ENCODE measurements at regions not wholly inside any gene's neighbourhood (a gene's known extent, or its start where the extent isn't known, plus 50 kb on each side); places are given as distances from the start of the nearest gene placed in this dataset.

GRCh38 chr10:128221807-128222206 lies 95.6 kb upstream of the MKI67 start:
- no peak for DNase-seq (ENCODE audit: low spot score)

GRCh38 chr10:128222332-128222849 lies 96.2 kb upstream of the MKI67 start:
- no peak for DNase-seq (ENCODE audit: low spot score)

GRCh38 chr10:128230401-128230800 lies 104.2 kb upstream of the MKI67 start:
- no peak for DNase-seq (ENCODE audit: low spot score)

- no peak for DNase-seq (ENCODE audit: low spot score)
These were observed 107.2 kb upstream of the MKI67 start for GRCh38 chr10:128233422-128233821.

- no peak for DNase-seq (ENCODE audit: low spot score)
These were observed 111.5 kb upstream of the MKI67 start for GRCh38 chr10:128237710-128238109.

- no peak for DNase-seq (ENCODE audit: low spot score)
These were observed 114.8 kb upstream of the MKI67 start for GRCh38 chr10:128241023-128241422.

GRCh38 chr10:128242641-128243040 lies 116.4 kb upstream of the MKI67 start:
- DNase-seq (ENCODE audit: low spot score): no peak

- DNase-seq (ENCODE audit: low spot score): no peak
These were observed 118.8 kb upstream of the MKI67 start for GRCh38 chr10:128245026-128245425.

- DNase-seq (ENCODE audit: low spot score): no peak
These were observed 121.4 kb upstream of the MKI67 start for GRCh38 chr10:128247576-128247975.

GRCh38 chr10:128254476-128254875 lies 128.3 kb upstream of the MKI67 start:
- DNase-seq (ENCODE audit: low spot score): no peak

GRCh38 chr10:128257428-128257827 lies 131.2 kb upstream of the MKI67 start:
- DNase-seq (ENCODE audit: low spot score): no peak

- DNase-seq (ENCODE audit: low spot score): no peak
These were observed 132.3 kb upstream of the MKI67 start for GRCh38 chr10:128258421-128258976.

GRCh38 chr10:128263891-128264688 lies 137.9 kb upstream of the MKI67 start:
- peak; percentile 33 for DNase-seq (ENCODE audit: low spot score)

- no peak for DNase-seq (ENCODE audit: low spot score)
These were observed 139.4 kb upstream of the MKI67 start for GRCh38 chr10:128265596-128265995.

GRCh38 chr10:128267581-128267980 lies 141.4 kb upstream of the MKI67 start:
- no peak for DNase-seq (ENCODE audit: low spot score)

GRCh38 chr10:128268015-128268722 lies 141.9 kb upstream of the MKI67 start:
- peak; percentile 35 for DNase-seq (ENCODE audit: low spot score)

- peak; percentile 10 for DNase-seq (ENCODE audit: low spot score)
These were observed 148.7 kb upstream of the MKI67 start for GRCh38 chr10:128274938-128275337.

- no peak for DNase-seq (ENCODE audit: low spot score)
These were observed 149.4 kb upstream of the MKI67 start for GRCh38 chr10:128275388-128276177.

- DNase-seq (ENCODE audit: low spot score): no peak
These were observed 151.1 kb upstream of the MKI67 start for GRCh38 chr10:128277267-128277840.

- DNase-seq (ENCODE audit: low spot score): no peak
These were observed 152.1 kb upstream of the MKI67 start for GRCh38 chr10:128278362-128278761.

GRCh38 chr10:128280271-128280670 lies 154.0 kb upstream of the MKI67 start:
- no peak for DNase-seq (ENCODE audit: low spot score)

- no peak for DNase-seq (ENCODE audit: low spot score)
These were observed 155.1 kb upstream of the MKI67 start for GRCh38 chr10:128281343-128281742.

Data from SW480 (cell line).